ENCODE measurements at regions not wholly inside any gene's neighbourhood (a gene's known extent, or its start where the extent isn't known, plus 50 kb on each side); places are given as distances from the start of the nearest gene placed in this dataset.

GRCh38 chr3:191068946-191069813 lies 129.9 kb upstream of the OSTN start:
- no peak for TF ChIP-seq CTCF (IDR thresholded peaks at IDR 0.05; ENCODE audit: low read depth, low read length, missing control alignments)
- no peak for DNase-seq (ENCODE audit: low read depth)
- no peak overlapping the region for H3K4me3 ChIP-seq (ENCODE audit: low read depth, low read length)

GRCh38 chr3:191066669-191067068 lies 132.4 kb upstream of the OSTN start:
- no peak for DNase-seq (ENCODE audit: low read depth)

GRCh38 chr3:191065181-191065805 lies 133.7 kb upstream of the OSTN start:
- no peak for TF ChIP-seq CTCF (IDR thresholded peaks at IDR 0.05; ENCODE audit: low read depth, low read length, missing control alignments)
- DNase-seq (ENCODE audit: low read depth): no peak
- no peak overlapping the region for H3K4me3 ChIP-seq (ENCODE audit: low read depth, low read length)

More at GRCh38 chr3:191066669-191067068, 132.4 kb upstream of the OSTN start:
- no peak overlapping the region for H3K4me3 ChIP-seq (ENCODE audit: low read depth, low read length)
- no peak for TF ChIP-seq CTCF (IDR thresholded peaks at IDR 0.05; ENCODE audit: low read depth, low read length, missing control alignments)

DNA sequence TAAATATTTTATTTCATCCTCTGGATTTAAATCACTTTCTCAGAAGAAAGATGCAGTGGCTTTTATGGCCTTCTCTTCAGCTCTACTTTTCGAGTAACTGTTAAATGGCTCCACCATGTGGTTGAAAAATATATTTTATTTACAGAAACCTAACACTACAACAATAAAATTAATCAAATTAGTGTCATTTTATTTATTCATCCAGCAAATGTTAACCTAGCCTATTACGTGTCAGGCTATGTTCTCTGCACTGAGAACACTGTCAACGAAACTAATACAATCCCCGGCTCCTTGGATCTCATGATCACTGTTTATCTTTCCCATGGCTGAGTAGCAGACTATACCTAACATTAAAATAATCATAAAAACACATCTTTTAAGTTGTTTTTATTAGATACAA lies 148.0 kb upstream of the OSTN start:
- TF ChIP-seq CTCF (IDR thresholded peaks at IDR 0.05; ENCODE audit: low read depth, low read length, missing control alignments): peak; percentile 35
- H3K4me3 ChIP-seq (ENCODE audit: low read depth, low read length): no peak overlapping the region
- no peak for DNase-seq (ENCODE audit: low read depth)

- no peak overlapping the region for H3K4me3 ChIP-seq (ENCODE audit: low read depth, low read length)
- no peak for TF ChIP-seq CTCF (IDR thresholded peaks at IDR 0.05; ENCODE audit: low read depth, low read length, missing control alignments)
- DNase-seq (ENCODE audit: low read depth): no peak
Measured at GRCh38 chr3:191047930-191048329, 151.1 kb upstream of the OSTN start.

GRCh38 chr3:191030929-191031328 lies 168.1 kb upstream of the OSTN start:
- no peak overlapping the region for H3K4me3 ChIP-seq (ENCODE audit: low read depth, low read length)
- no peak for DNase-seq (ENCODE audit: low read depth)
- no peak for TF ChIP-seq CTCF (IDR thresholded peaks at IDR 0.05; ENCODE audit: low read depth, low read length, missing control alignments)

All from GM12864 (cell line).